Neural cell (in vitro differentiated cells): ENCODE measurements at regions not wholly inside any gene's neighbourhood (a gene's known extent, or its start where the extent isn't known, plus 50 kb on each side); places are given as distances from the start of the nearest gene placed in this dataset.

ENCODE experiments used
- H2AFZ ChIP-seq: fragments of 200-600, 300-800 bp; sonication (generic), shearing (Covaris generic); 2 replicates; pipeline ENCODE4 v1.6.0; 2014; ENCODE audit warnings: low read depth, mild to moderate bottlenecking, antibody characterized with exemption, low read length, moderate library complexity
- H3F3A ChIP-seq: fragments of 200-600 bp; shearing (Covaris generic); 2 replicates; pipeline ENCODE4 v1.6.1; 2016; ENCODE audit warnings: mild to moderate bottlenecking, moderate library complexity, mixed read lengths, antibody characterized with exemption, low read length; ENCODE audit not compliant: insufficient read depth, poor library complexity, severe bottlenecking
- H3K27ac ChIP-seq: fragments of 200-600, 300-800 bp; sonication (generic), shearing (Covaris generic); 2 replicates; pipeline ENCODE4 v1.5.1; 2014; ENCODE audit warnings: mild to moderate bottlenecking, low read length, moderate library complexity
- H3K27me3 ChIP-seq: fragments of 300-800, 200-600 bp; sonication (generic), shearing (Covaris generic); 2 replicates; pipeline ENCODE4 v1.6.0; 2014; ENCODE audit warnings: mild to moderate bottlenecking, low read depth, low read length, moderate library complexity; ENCODE audit not compliant: insufficient read depth
- H3K36me3 ChIP-seq: fragments of 300-800, 200-600 bp; sonication (generic), shearing (Covaris generic); 2 replicates; pipeline ENCODE4 v1.5.1; 2014; ENCODE audit warnings: mild to moderate bottlenecking, antibody characterized with exemption, low read length, moderate library complexity; ENCODE audit not compliant: insufficient read depth
- H3K4me2 ChIP-seq: fragments of 300-800, 200-600 bp; sonication (generic), shearing (Covaris generic); 2 replicates; pipeline ENCODE4 v1.6.0; 2014; ENCODE audit warnings: mild to moderate bottlenecking, low read length
- H3K4me3 ChIP-seq: fragments of 300-800, 200-600 bp; sonication (generic), shearing (Covaris generic); 2 replicates; pipeline ENCODE4 v1.5.1; 2014; ENCODE audit warnings: mild to moderate bottlenecking, low read length, moderate library complexity
- H3K79me2 ChIP-seq: fragments of 200-600 bp; shearing (Covaris generic); replicated peaks from 2 replicates; pipeline ENCODE4 v1.6.0; 2014; ENCODE audit warnings: mild to moderate bottlenecking, low read length, moderate library complexity; ENCODE audit not compliant: insufficient read depth
- H3K9ac ChIP-seq: fragments of 300-800, 200-600 bp; sonication (generic), shearing (Covaris generic); 2 replicates; pipeline ENCODE4 v1.6.1; 2016; ENCODE audit warnings: mild to moderate bottlenecking, low read length, mixed read lengths
- H3K9me2 ChIP-seq: fragments of 200-600 bp; shearing (Covaris generic); 2 replicates; pipeline ENCODE4 v1.6.1; 2016; ENCODE audit warnings: mild to moderate bottlenecking, low read length, mixed read lengths; ENCODE audit not compliant: insufficient read depth
- H3K9me3 ChIP-seq: fragments of 200-600, 300-800 bp; sonication (generic), shearing (Covaris generic); 2 replicates; pipeline ENCODE4 v1.6.1; 2016; ENCODE audit warnings: mild to moderate bottlenecking, mixed run types, low read length, moderate library complexity, mixed read lengths
- H4K20me1 ChIP-seq: fragments of 200-600 bp; shearing (Covaris generic); 2 replicates; pipeline ENCODE4 v1.6.1; 2016; ENCODE audit warnings: mild to moderate bottlenecking, mixed run types; ENCODE audit not compliant: insufficient read depth
- CTCF ChIP-seq: fragments of 450-650 bp; IDR thresholded peaks from 2 replicates; pipeline ENCODE4 v1.5.1; 2014; ENCODE audit warnings: antibody characterized with exemption, mild to moderate bottlenecking, moderate library complexity; ENCODE audit not compliant: poor library complexity, severe bottlenecking
- EP300 ChIP-seq: fragments of 450-650 bp; conservative IDR thresholded peaks from 2 replicates; pipeline ENCODE4 v1.6.1; 2014; ENCODE audit warnings: antibody characterized with exemption, mild to moderate bottlenecking, moderate library complexity; ENCODE audit not compliant: poor library complexity, severe bottlenecking
- MXI1 ChIP-seq: fragments of 450-650 bp; conservative IDR thresholded peaks from 2 replicates; pipeline ENCODE4 v1.6.1; 2014; ENCODE audit warnings: antibody characterized with exemption, mild to moderate bottlenecking; ENCODE audit not compliant: poor library complexity, severe bottlenecking
- POLR2AphosphoS5 ChIP-seq: IDR thresholded peaks from 2 replicates; pipeline ENCODE4 v1.6.1; 2012
- RAD21 ChIP-seq: fragments of 450-650 bp; conservative IDR thresholded peaks from 2 replicates; pipeline ENCODE4 v1.6.1; 2014; ENCODE audit warnings: antibody characterized with exemption, mild to moderate bottlenecking, moderate library complexity
- REST ChIP-seq: IDR thresholded peaks from 2 replicates; pipeline ENCODE4 v1.6.1; 2012; ENCODE audit warnings: borderline replicate concordance
- SMC3 ChIP-seq: fragments of 450-650 bp; conservative IDR thresholded peaks from 2 replicates; pipeline ENCODE4 v1.6.1; 2014; ENCODE audit warnings: antibody characterized with exemption, mild to moderate bottlenecking, moderate library complexity; ENCODE audit not compliant: poor library complexity
- TAF1 ChIP-seq: IDR thresholded peaks from 2 replicates; pipeline ENCODE4 v1.6.1; 2012; ENCODE audit warnings: low read depth

- Histone ChIP-seq H3K27me3 (no peaks in the 10 kb centered on the region), H3K9me3 (no peaks in the 10 kb centered on the region), H2AFZ (no peak overlapping the region), H3K27ac (no peak overlapping the region), H3K4me3 (no peak overlapping the region), H3K9ac (no peak overlapping the region), H3F3A (no peaks in the 10 kb centered on the region), H4K20me1 (no peaks in the 10 kb centered on the region), H3K79me2 (no peaks in the 10 kb centered on the region), H3K9me2 (no peaks in the 10 kb centered on the region), H3K36me3 (no peaks in the 10 kb centered on the region), H3K4me2 (no peak overlapping the region)
- TF ChIP-seq EP300 = no peak
- TF ChIP-seq CTCF = no peak
- no peak for TF ChIP-seq SMC3
- TF ChIP-seq RAD21 = no peak
- TF ChIP-seq TAF1 = no peak
- no peak for TF ChIP-seq POLR2AphosphoS5
These were observed 544.5 kb upstream of the ANO3 start for GRCh38 chr11:25787416-25787815.

- TF ChIP-seq TAF1 (no peak), RAD21 (no peak)
- no peaks in the 10 kb centered on the region for H3K79me2 ChIP-seq
- H3F3A ChIP-seq = no peaks in the 10 kb centered on the region
- no peaks in the 10 kb centered on the region for H3K27me3 ChIP-seq
- H3K4me3 ChIP-seq = no peak overlapping the region
- H3K9me2 ChIP-seq = no peaks in the 10 kb centered on the region
- no peak overlapping the region for H3K4me2 ChIP-seq
- H2AFZ ChIP-seq = no peak overlapping the region
- H3K9ac ChIP-seq = no peak overlapping the region
- H3K27ac ChIP-seq = no peak overlapping the region
- H4K20me1 ChIP-seq = no peaks in the 10 kb centered on the region
- no peaks in the 10 kb centered on the region for H3K36me3 ChIP-seq
- H3K9me3 ChIP-seq = no peaks in the 10 kb centered on the region
These were observed 541.5 kb upstream of the ANO3 start for GRCh38 chr11:25790396-25790795.

GRCh38 chr11:25793637-25794036 lies 538.3 kb upstream of the ANO3 start:
- H3K9me3 ChIP-seq = no peaks in the 10 kb centered on the region
- peaks cover 4% of the 10 kb centered on the region for H3K27me3 ChIP-seq
- H3K36me3 ChIP-seq = no peaks in the 10 kb centered on the region
- H4K20me1 ChIP-seq = no peaks in the 10 kb centered on the region
- no peak overlapping the region for H3K9ac ChIP-seq
- H3F3A ChIP-seq = no peaks in the 10 kb centered on the region
- no peak overlapping the region for H3K4me2 ChIP-seq
- no peak overlapping the region for H3K4me3 ChIP-seq
- no peak overlapping the region for H3K27ac ChIP-seq
- no peaks in the 10 kb centered on the region for H3K9me2 ChIP-seq
- H2AFZ ChIP-seq = no peak overlapping the region
- TF ChIP-seq EP300 = no peak
- no peaks in the 10 kb centered on the region for H3K79me2 ChIP-seq

GRCh38 chr11:25794804-25795203 lies 537.1 kb upstream of the ANO3 start:
- no peaks in the 10 kb centered on the region for H3F3A ChIP-seq
- H3K9me2 ChIP-seq = no peaks in the 10 kb centered on the region
- no peak overlapping the region for H3K9ac ChIP-seq

More at GRCh38 chr11:25794804-25795203, 537.1 kb upstream of the ANO3 start:
- no peak overlapping the region for H2AFZ ChIP-seq
- H3K4me2 ChIP-seq = no peak overlapping the region
- H3K4me3 ChIP-seq = no peak overlapping the region
- H3K36me3 ChIP-seq = no peaks in the 10 kb centered on the region
- no peaks in the 10 kb centered on the region for H3K9me3 ChIP-seq
- TF ChIP-seq EP300 = no peak
- TF ChIP-seq MXI1 = no peak
- no peak for TF ChIP-seq POLR2AphosphoS5
- no peak for TF ChIP-seq TAF1
- no peak for TF ChIP-seq CTCF
- TF ChIP-seq SMC3 = no peak
- TF ChIP-seq REST = no peak
- no peak overlapping the region for H3K27ac ChIP-seq
- H4K20me1 ChIP-seq = no peaks in the 10 kb centered on the region
- no peaks in the 10 kb centered on the region for H3K79me2 ChIP-seq
- H3K27me3 ChIP-seq = peaks cover 4% of the 10 kb centered on the region
